B cell (primary cell): ENCODE measurements at regions not wholly inside any gene's neighbourhood (a gene's known extent, or its start where the extent isn't known, plus 50 kb on each side); places are given as distances from the start of the nearest gene placed in this dataset.

Source experiments
- ATAC-seq: fragments of 200-7000 bp; cut with Tn5 transposase; one replicate; pipeline ENCODE4 v1.10.0; 2021; ENCODE audit warnings: low read depth, mild to moderate bottlenecking, moderate number of reproducible peaks, moderate library complexity
- CTCF ChIA-PET: fragments of 350-600 bp; sonication (Branson Sonifier 250); formaldehyde crosslinking; loops from one replicate; lab custom pipeline; 2021; ENCODE audit warnings: antibody characterized with exemption, inconsistent platforms; lab: Charles Lee
- POLR2A ChIA-PET: fragments of 350-600 bp; sonication (Branson Sonifier 250); formaldehyde crosslinking; loops from one replicate; lab custom pipeline; 2021; ENCODE audit warnings: antibody characterized with exemption; lab: Charles Lee
- DNase-seq: peaks from one replicate; pipeline ENCODE4 v3.0.0; 2013
- H2AFZ ChIP-seq: 2 replicates; pipeline ENCODE4 v1.6.1; 2012; ENCODE audit warnings: mild to moderate bottlenecking, low read depth, low read length; ENCODE audit not compliant: insufficient read depth, poor library complexity, severe bottlenecking
- H3K27ac ChIP-seq, 2 donors: 1 replicate in 1 of 2; 2 replicates in 1 of 2; pipeline ENCODE4 v1.5.1; 2012 to 2013; ENCODE audit warnings: low read length in 2 of 2, mild to moderate bottlenecking in 2 of 2, moderate library complexity in 1 of 2
- H3K27me3 ChIP-seq, 4 experiments: fragments of 200-600 bp in 1 of 4; sonication (generic) in 1 of 4; replicated peaks in 1 of 4; 1 replicate in 2 of 4; 2 replicates in 2 of 4; pipeline versions ENCODE4 v1.6.1 to v1.7.0; 2013 to 2016; ENCODE audit warnings: low read length in 3 of 4, mild to moderate bottlenecking in 2 of 4, mixed read lengths in 1 of 4, moderate library complexity in 1 of 4; ENCODE audit not compliant: insufficient read depth in 4 of 4, control insufficient read depth in 3 of 4; ENCODE audit errors: control extremely low read depth in 1 of 4
- H3K36me3 ChIP-seq, 2 experiments: replicated peaks in 1 of 2; 1 replicate in 1 of 2; 2 replicates in 1 of 2; pipeline versions ENCODE4 v1.6.1 to v1.7.1; 2013; ENCODE audit warnings: low read length in 1 of 2; ENCODE audit not compliant: insufficient read depth in 2 of 2, control insufficient read depth in 1 of 2; ENCODE audit errors: control extremely low read depth in 1 of 2, extremely low read depth in 1 of 2
- H3K4me1 ChIP-seq, 2 donors: fragments of 200-600 bp in 1 of 2; sonication (generic) in 1 of 2; 1 replicate in 1 of 2; 2 replicates in 1 of 2; pipeline versions ENCODE4 v1.5.1 to v1.6.1; 2013 to 2017; ENCODE audit warnings: low read length in 2 of 2; ENCODE audit not compliant: control insufficient read depth in 2 of 2, insufficient read depth in 2 of 2
- H3K4me2 ChIP-seq: replicated peaks from 2 replicates; pipeline ENCODE3; 2012; ENCODE audit warnings: mild to moderate bottlenecking, low read depth, low read length; ENCODE audit not compliant: poor library complexity, severe bottlenecking
- H3K4me3 ChIP-seq, 5 experiments: fragments of 200-600 bp in 1 of 5; sonication (generic) in 1 of 5; 1 replicate in 3 of 5; 2 replicates in 2 of 5; pipeline versions ENCODE4 v1.5.1 to v1.7.0; 2011 to 2016; ENCODE audit warnings: low read length in 4 of 5, mild to moderate bottlenecking in 4 of 5, low read depth in 2 of 5, control low read depth in 1 of 5, moderate library complexity in 1 of 5; ENCODE audit not compliant: insufficient read depth in 1 of 5; ENCODE audit errors: control extremely low read depth in 1 of 5, extremely low read depth in 1 of 5
- H3K79me2 ChIP-seq: fragments of 200-600 bp; sonication (generic); one replicate; pipeline ENCODE4 v1.6.0; 2016; ENCODE audit warnings: low read length; ENCODE audit not compliant: control insufficient read depth, insufficient read depth
- H3K9ac ChIP-seq: fragments of 200-600 bp; sonication (generic); 2 replicates; pipeline ENCODE4 v1.6.1; 2017; ENCODE audit warnings: mild to moderate bottlenecking, low read length, moderate library complexity
- H3K9me3 ChIP-seq, 3 donors: one replicate each; pipeline versions ENCODE4 v1.6.1 to v1.7.1; 2013; ENCODE audit warnings: low read length in 2 of 3; ENCODE audit not compliant: control insufficient read depth in 2 of 3, insufficient read depth in 1 of 3; ENCODE audit errors: control extremely low read depth in 1 of 3
- H4K20me1 ChIP-seq: 2 replicates; pipeline ENCODE4 v1.6.0; 2012; ENCODE audit warnings: mild to moderate bottlenecking, low read length; ENCODE audit not compliant: insufficient read depth, control insufficient read depth, poor library complexity, severe bottlenecking
- H3K27ac Mint-ChIP-seq: one replicate; pipeline ENCODE4 v1.8.0; 2021; ENCODE audit warnings: mixed read lengths
- H3K27me3 Mint-ChIP-seq: one replicate; pipeline ENCODE4 v1.8.0; 2021; ENCODE audit warnings: mixed read lengths
- H3K4me1 Mint-ChIP-seq: one replicate; pipeline ENCODE4 v1.8.0; 2021; ENCODE audit warnings: mixed read lengths
- H3K4me3 Mint-ChIP-seq: one replicate; pipeline ENCODE4 v1.8.0; 2021; ENCODE audit warnings: mixed read lengths
- H3K9me3 Mint-ChIP-seq: one replicate; pipeline ENCODE4 v1.8.0; 2022; ENCODE audit warnings: mixed read lengths; ENCODE audit not compliant: insufficient read depth
- CTCF ChIP-seq: fragments of 200-600 bp; IDR thresholded peaks from one replicate; pipeline ENCODE4 v1.8.0; 2022; ENCODE audit warnings: antibody characterized with exemption, mild to moderate bottlenecking
- EZH2 ChIP-seq: IDR thresholded peaks from 2 replicates; pipeline ENCODE4 v1.6.1; 2012; ENCODE audit warnings: borderline replicate concordance, low read depth, mild to moderate bottlenecking, moderate library complexity, low read length; ENCODE audit not compliant: insufficient read depth, poor library complexity, severe bottlenecking
- WGBS: methylation state at CpG from one replicate; pipeline ENCODE4 v1.1.5; 2013; ENCODE audit warnings: missing lambda C conversion rate; ENCODE audit not compliant: insufficient coverage; 5-methylcytosine and 5-hydroxymethylcytosine counted together
- intact Hi-C: fragments of 100-400 bp; cut with micrococcal nuclease; formaldehyde crosslinking; loops from one replicate; pipeline ENCODE4 v1.10.0; 2022

GRCh38 chr2:239724851-239725550 lies 300.1 kb downstream of the NDUFA10 start:
- H3K79me2 ChIP-seq, result no peaks in the 10 kb centered on the region
- H3K4me3 Mint-ChIP-seq, result no peak overlapping the region
- no peak overlapping the region for H2AFZ ChIP-seq
- H3K4me1 ChIP-seq, result no peaks in the 10 kb centered on the region
- no peaks in the 10 kb centered on the region for H3K36me3 ChIP-seq
- H3K9me3 Mint-ChIP-seq, result no peaks in the 10 kb centered on the region
- no peaks in the 10 kb centered on the region for H3K27me3 Mint-ChIP-seq
- no peak overlapping the region for H3K27ac Mint-ChIP-seq
- H3K9ac ChIP-seq, result no peak overlapping the region
- no peaks in the 10 kb centered on the region for H3K9me3 ChIP-seq
- no peaks in the 10 kb centered on the region for H4K20me1 ChIP-seq
- no peaks in the 10 kb centered on the region for H3K27me3 ChIP-seq
- intact Hi-C loops, result no loop called here
- no peak overlapping the region for H3K4me3 ChIP-seq
- H3K4me1 Mint-ChIP-seq, result no peaks in the 10 kb centered on the region
- TF ChIP-seq EZH2 (no peak), CTCF (no peak)
- CTCF ChIA-PET, result no interaction called here
- WGBS, result 90% methylated on average over 12 of the region's 14 CpGs
- POLR2A ChIA-PET, result no interaction called here
- no peak overlapping the region for H3K27ac ChIP-seq
- DNase-seq, result no peak
- no peak for ATAC-seq
- H3K4me2 ChIP-seq, result no peak overlapping the region

GRCh38 chr2:239724194-239724849 lies 300.8 kb downstream of the NDUFA10 start:
- no peak overlapping the region for H3K4me2 ChIP-seq
- ChIA-PET CTCF (no interaction called here), POLR2A (no interaction called here)
- H3K9me3 ChIP-seq, result no peaks in the 10 kb centered on the region
- no peak overlapping the region for H3K4me3 ChIP-seq
- no peak overlapping the region for H3K9ac ChIP-seq
- no peak overlapping the region for H2AFZ ChIP-seq
- intact Hi-C loops, result no loop called here
- no peak overlapping the region for H3K27ac ChIP-seq
- WGBS, result 90% methylated on average over 16 of the region's 16 CpGs
- Mint-ChIP-seq H3K4me3 (no peak overlapping the region), H3K27ac (no peak overlapping the region), H3K9me3 (no peaks in the 10 kb centered on the region), H3K27me3 (no peaks in the 10 kb centered on the region), H3K4me1 (no peaks in the 10 kb centered on the region)
- no peaks in the 10 kb centered on the region for H3K36me3 ChIP-seq
- H3K27me3 ChIP-seq, result no peaks in the 10 kb centered on the region
- TF ChIP-seq EZH2 (no peak), CTCF (no peak)
- DNase-seq (no peak), ATAC-seq (no peak)
- no peaks in the 10 kb centered on the region for H3K79me2 ChIP-seq
- H3K4me1 ChIP-seq, result no peaks in the 10 kb centered on the region
- H4K20me1 ChIP-seq, result no peaks in the 10 kb centered on the region
